ENCODE measurements at regions not wholly inside any gene's neighbourhood (a gene's known extent, or its start where the extent isn't known, plus 50 kb on each side); places are given as distances from the start of the nearest gene placed in this dataset.

GRCh38 chr9:107862881-107863280 is 373.3 kb upstream of the KLF4 start:
- POLR2A ChIA-PET: no interaction called here
- Histone ChIP-seq H3K9me3 (ENCODE audit: control insufficient read depth, insufficient read depth, low read depth, low read length) (no peaks in the 10 kb centered on the region), H3K4me1 (ENCODE audit: control insufficient read depth, insufficient read depth, low read length) (no peaks in the 10 kb centered on the region), H3K27ac (ENCODE audit: extremely low read depth, low read depth, low read length) (no peak overlapping the region), H3K36me3 (ENCODE audit: control insufficient read depth in 2 of 2, insufficient read depth in 1 of 2, low read length in 2 of 2) (no peaks in the 10 kb centered on the region), H3K4me3 (ENCODE audit: low read depth, low read length) (no peak overlapping the region)
- no peak for TF ChIP-seq KLF16 (tag by site-specific recombination; IDR thresholded peaks at IDR 0.05)
- CTCF ChIA-PET: interaction anchor here (1.0 kb wide), 1 partner anchor 440 kb away, joined by 3 read pairs; no protein-coding TSS in a partner anchor

GRCh38 chr9:107862323-107862722 is 372.8 kb upstream of the KLF4 start:
- H3K4me3 ChIP-seq (ENCODE audit: low read depth, low read length): no peak overlapping the region
- no peaks in the 10 kb centered on the region for H3K4me1 ChIP-seq (ENCODE audit: control insufficient read depth, insufficient read depth, low read length)
- no peak overlapping the region for H3K27ac ChIP-seq (ENCODE audit: extremely low read depth, low read depth, low read length)
- H3K9me3 ChIP-seq (ENCODE audit: control insufficient read depth, insufficient read depth, low read depth, low read length): no peaks in the 10 kb centered on the region
- TF ChIP-seq ZNF843 (tag by site-specific recombination; IDR thresholded peaks at IDR 0.05) (no peak), ZNF544 (tag by site-specific recombination; IDR thresholded peaks at IDR 0.05) (no peak), PBX3 (CRISPR knock-in tag; IDR thresholded peaks at IDR 0.05) (no peak), ZBTB21 (tag by site-specific recombination; IDR thresholded peaks at IDR 0.05) (no peak), ZBTB48 (tag by site-specific recombination; IDR thresholded peaks at IDR 0.05) (no peak), ZNF518A (tag by site-specific recombination; conservative IDR thresholded peaks at IDR 0.05; ENCODE audit: low read depth) (no peak), ZNF785 (tag by site-specific recombination; IDR thresholded peaks at IDR 0.05) (no peak), ZNF394 (tag by site-specific recombination; IDR thresholded peaks at IDR 0.05; ENCODE audit: borderline replicate concordance) (no peak), ZNF433 (tag by site-specific recombination; IDR thresholded peaks at IDR 0.05; ENCODE audit: low read depth) (no peak), SALL2 (tag by site-specific recombination; IDR thresholded peaks at IDR 0.05; ENCODE audit: borderline replicate concordance) (no peak), OVOL3 (tag by site-specific recombination; IDR thresholded peaks at IDR 0.05) (no peak), ZNF157 (tag by site-specific recombination; IDR thresholded peaks at IDR 0.05) (no peak), ZBTB26 (tag by site-specific recombination; optimal IDR thresholded peaks at IDR 0.05) (no peak), ZNF221 (tag by site-specific recombination; IDR thresholded peaks at IDR 0.05; ENCODE audit: borderline replicate concordance) (no peak), ZNF560 (tag by site-specific recombination; IDR thresholded peaks at IDR 0.05; ENCODE audit: borderline replicate concordance) (no peak), ZNF513 (tag by site-specific recombination; IDR thresholded peaks at IDR 0.05) (no peak), ZNF274 (IDR thresholded peaks at IDR 0.05; ENCODE audit: low read length) (no peak), ZNF274 (tag by site-specific recombination; IDR thresholded peaks at IDR 0.05; ENCODE audit: borderline replicate concordance) (no peak), KLF1 (tag by site-specific recombination; IDR thresholded peaks at IDR 0.05) (no peak)
- no peaks in the 10 kb centered on the region for H3K36me3 ChIP-seq (ENCODE audit: control insufficient read depth in 2 of 2, insufficient read depth in 1 of 2, low read length in 2 of 2)
- CTCF ChIA-PET: interaction anchor here (1.0 kb wide), 1 partner anchor 440 kb away, joined by 3 read pairs; no protein-coding TSS in a partner anchor
- POLR2A ChIA-PET: no interaction called here
